ENCODE measurements at regions not wholly inside any gene's neighbourhood (a gene's known extent, or its start where the extent isn't known, plus 50 kb on each side); places are given as distances from the start of the nearest gene placed in this dataset.

DNA sequence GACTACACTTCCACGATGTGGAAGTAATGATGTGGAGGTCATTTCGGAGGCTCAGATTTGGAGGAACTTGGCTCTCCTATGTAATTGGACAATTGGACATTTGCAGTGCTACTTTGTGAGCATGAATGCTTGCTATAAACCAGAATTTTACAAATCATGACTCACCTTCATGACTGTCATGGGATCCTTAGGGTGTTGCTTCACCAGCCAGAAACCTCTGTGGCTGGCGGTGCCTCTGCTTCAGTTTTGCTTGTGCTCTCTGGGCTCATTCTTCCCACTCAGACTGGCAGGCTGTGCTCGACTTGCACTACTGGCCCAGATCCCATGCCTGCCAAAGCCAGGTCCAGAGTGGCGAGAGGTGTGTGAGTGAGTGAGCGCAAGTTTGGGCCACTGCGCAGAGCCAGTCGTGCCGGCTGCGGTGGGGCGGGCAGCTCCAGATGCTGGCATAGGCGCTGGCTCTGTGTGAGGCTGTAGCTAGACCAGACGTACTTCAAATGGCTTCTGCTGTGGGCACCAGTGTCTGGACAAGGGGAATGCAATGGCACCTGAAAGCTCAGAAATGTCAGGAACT is 387.8 kb downstream of the AEBP2 start:
- no TSS peak for BruUV-seq (replicated peaks)
- no peaks in the 10 kb centered on the region for H3K79me2 ChIP-seq (ENCODE audit: insufficient read depth, low read depth, low read length)
- H3K4me3 ChIP-seq (ENCODE audit: low read depth, low read length, poor library complexity, severe bottlenecking): no peak overlapping the region
- ChIA-PET POLR2A (no interaction called here), CTCF (ENCODE audit: unreplicated experiment) (no interaction called here)
- H4K20me1 ChIP-seq (ENCODE audit: insufficient read depth, low read length): no peaks in the 10 kb centered on the region
- intact Hi-C loops (cut with micrococcal nuclease; ENCODE audit: unreplicated experiment): no loop called here
- H3K27ac ChIP-seq (ENCODE audit: low read depth, low read length, poor library complexity, severe bottlenecking): no peak overlapping the region
- H3K4me1 ChIP-seq (ENCODE audit: insufficient read depth, low read length, poor library complexity, severe bottlenecking): no peaks in the 10 kb centered on the region
- TF ChIP-seq EZH2phosphoT487 (IDR thresholded peaks at IDR 0.05; ENCODE audit: borderline replicate concordance, low read depth, low read length): no peak
- TF ChIP-seq, protein P1, sequence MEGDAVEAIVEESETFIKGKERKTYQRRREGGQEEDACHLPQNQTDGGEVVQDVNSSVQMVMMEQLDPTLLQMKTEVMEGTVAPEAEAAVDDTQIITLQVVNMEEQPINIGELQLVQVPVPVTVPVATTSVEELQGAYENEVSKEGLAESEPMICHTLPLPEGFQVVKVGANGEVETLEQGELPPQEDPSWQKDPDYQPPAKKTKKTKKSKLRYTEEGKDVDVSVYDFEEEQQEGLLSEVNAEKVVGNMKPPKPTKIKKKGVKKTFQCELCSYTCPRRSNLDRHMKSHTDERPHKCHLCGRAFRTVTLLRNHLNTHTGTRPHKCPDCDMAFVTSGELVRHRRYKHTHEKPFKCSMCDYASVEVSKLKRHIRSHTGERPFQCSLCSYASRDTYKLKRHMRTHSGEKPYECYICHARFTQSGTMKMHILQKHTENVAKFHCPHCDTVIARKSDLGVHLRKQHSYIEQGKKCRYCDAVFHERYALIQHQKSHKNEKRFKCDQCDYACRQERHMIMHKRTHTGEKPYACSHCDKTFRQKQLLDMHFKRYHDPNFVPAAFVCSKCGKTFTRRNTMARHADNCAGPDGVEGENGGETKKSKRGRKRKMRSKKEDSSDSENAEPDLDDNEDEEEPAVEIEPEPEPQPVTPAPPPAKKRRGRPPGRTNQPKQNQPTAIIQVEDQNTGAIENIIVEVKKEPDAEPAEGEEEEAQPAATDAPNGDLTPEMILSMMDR (conservative IDR thresholded peaks at IDR 0.05; ENCODE audit: low read length): no peak
- no peak for DNase-seq (ENCODE audit: low spot score)
- H3K9me2 ChIP-seq (ENCODE audit: insufficient read depth, low read length): no peaks in the 10 kb centered on the region
- no peaks in the 10 kb centered on the region for H3K36me3 ChIP-seq (ENCODE audit: insufficient read depth, low read length)
- no peak overlapping the region for H2AFZ ChIP-seq (ENCODE audit: low read length)
- H3K9me3 ChIP-seq (ENCODE audit: low read length): no peaks in the 10 kb centered on the region; the same call in 1 of the 2 replicates
- H3K4me2 ChIP-seq (ENCODE audit: low read length): no peak overlapping the region

DNA sequence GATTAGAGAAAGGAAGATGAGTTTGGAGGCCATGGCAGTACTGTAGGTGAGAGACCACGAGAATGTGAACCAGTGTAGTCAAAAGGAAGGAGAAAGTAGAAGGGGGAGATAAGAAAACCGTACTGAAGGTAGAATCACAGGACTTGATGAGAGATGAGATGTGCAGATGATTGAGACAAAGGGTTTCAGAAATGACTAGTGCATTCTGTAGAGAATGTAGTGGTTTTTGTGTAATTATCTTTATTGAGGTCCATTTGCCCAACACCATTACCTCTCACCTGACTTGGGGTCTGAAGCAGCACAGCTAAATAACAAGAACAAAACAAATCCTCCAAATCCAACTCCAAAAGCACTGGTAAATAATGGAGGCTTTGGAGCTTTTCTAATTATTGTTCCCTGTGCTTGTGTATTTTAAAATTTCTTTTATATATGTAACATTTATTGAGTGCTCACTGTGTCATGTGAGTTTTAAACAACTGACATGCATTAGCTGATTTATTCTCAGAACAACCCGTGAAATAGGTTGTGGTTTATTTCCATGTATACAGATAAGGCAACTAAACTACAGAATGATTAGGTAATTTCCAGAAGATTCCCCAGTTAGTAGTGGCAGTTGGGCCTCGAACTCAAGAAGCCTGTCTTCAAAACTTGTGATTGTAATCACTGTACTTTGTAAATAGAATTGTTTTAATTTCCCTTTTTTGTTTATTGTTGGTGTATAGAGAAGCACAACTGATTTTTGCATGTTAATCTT is 390.0 kb downstream of the AEBP2 start:
- POLR2A ChIA-PET: no interaction called here
- no TSS peak for BruUV-seq (replicated peaks)
- CTCF ChIA-PET (ENCODE audit: unreplicated experiment): no interaction called here

More for the DNA sequence above, 390.0 kb downstream of the AEBP2 start:
- Histone ChIP-seq H4K20me1 (ENCODE audit: insufficient read depth, low read length) (no peaks in the 10 kb centered on the region), H3K9me2 (ENCODE audit: insufficient read depth, low read length) (no peaks in the 10 kb centered on the region), H3K9me3 (ENCODE audit: low read length) (no peaks in the 10 kb centered on the region; the same call in 1 of the 2 replicates), H3K4me1 (ENCODE audit: insufficient read depth, low read length, poor library complexity, severe bottlenecking) (no peaks in the 10 kb centered on the region), H3K4me3 (ENCODE audit: low read depth, low read length, poor library complexity, severe bottlenecking) (no peak overlapping the region), H3K27ac (ENCODE audit: low read depth, low read length, poor library complexity, severe bottlenecking) (no peak overlapping the region), H3K36me3 (ENCODE audit: insufficient read depth, low read length) (no peaks in the 10 kb centered on the region), H3K4me2 (ENCODE audit: low read length) (no peak overlapping the region), H2AFZ (ENCODE audit: low read length) (no peak overlapping the region), H3K79me2 (ENCODE audit: insufficient read depth, low read depth, low read length) (no peaks in the 10 kb centered on the region)
- intact Hi-C loops (cut with micrococcal nuclease; ENCODE audit: unreplicated experiment): no loop called here
- no peak for TF ChIP-seq EZH2phosphoT487 (IDR thresholded peaks at IDR 0.05; ENCODE audit: borderline replicate concordance, low read depth, low read length)
- TF ChIP-seq, protein P1 (conservative IDR thresholded peaks at IDR 0.05; ENCODE audit: low read length): no peak
- no peak for DNase-seq (ENCODE audit: low spot score)
